Natural killer cell (primary cell): ENCODE measurements at regions not wholly inside any gene's neighbourhood (a gene's known extent, or its start where the extent isn't known, plus 50 kb on each side); places are given as distances from the start of the nearest gene placed in this dataset.

ENCODE experiments used
- ATAC-seq, 3 donors: fragments of 150-1000 bp in 2 of 3; fragments of 200-7000 bp in 1 of 3; cut with Tn5 transposase; 1 replicate in 1 of 3; 2 replicates in 2 of 3; pipeline ENCODE4 v1.10.0; 2021; ENCODE audit warnings: mild to moderate bottlenecking in 2 of 3, moderate library complexity in 2 of 3
- DNase-seq, 2 donors: peaks; one replicate each; pipeline versions ENCODE4 v3.0.0 to v3.0.0-alpha.2; 2013 to 2021; ENCODE audit warnings: mixed read lengths in 1 of 2
- H3K27ac ChIP-seq: one replicate; pipeline ENCODE4 v1.5.1; 2013; ENCODE audit warnings: mild to moderate bottlenecking, low read length
- H3K27me3 ChIP-seq: one replicate; pipeline ENCODE4 v1.6.1; 2013; ENCODE audit warnings: low read length; ENCODE audit not compliant: control insufficient read depth, insufficient read depth
- H3K36me3 ChIP-seq: one replicate; pipeline ENCODE4 v1.6.1; 2013; ENCODE audit warnings: low read length; ENCODE audit not compliant: control insufficient read depth, insufficient read depth
- H3K4me1 ChIP-seq: one replicate; pipeline ENCODE4 v1.6.1; 2013; ENCODE audit warnings: low read length; ENCODE audit not compliant: control insufficient read depth, insufficient read depth
- H3K4me3 ChIP-seq: one replicate; pipeline ENCODE4 v1.5.1; 2013; ENCODE audit warnings: low read length
- H3K9me3 ChIP-seq: one replicate; pipeline ENCODE4 v1.6.1; 2013; ENCODE audit warnings: low read length; ENCODE audit not compliant: control insufficient read depth, insufficient read depth
- H3K27ac Mint-ChIP-seq, 2 donors: one replicate each; pipeline ENCODE4 v1.8.0; 2022; ENCODE audit warnings: mild to moderate bottlenecking in 2 of 2, mixed read lengths in 2 of 2, moderate library complexity in 1 of 2
- H3K27me3 Mint-ChIP-seq, 2 donors: one replicate each; pipeline ENCODE4 v1.8.0; 2022; ENCODE audit warnings: low read depth in 2 of 2, mixed read lengths in 2 of 2
- H3K36me3 Mint-ChIP-seq: one replicate; pipeline ENCODE4 v1.8.0; 2022; ENCODE audit warnings: mixed read lengths
- H3K4me1 Mint-ChIP-seq, 2 donors: one replicate each; pipeline ENCODE4 v1.8.0; 2022; ENCODE audit warnings: mixed read lengths in 2 of 2
- H3K4me3 Mint-ChIP-seq: one replicate; pipeline ENCODE4 v1.8.0; 2022; ENCODE audit warnings: mild to moderate bottlenecking, moderate library complexity, mixed read lengths
- H3K9me3 Mint-ChIP-seq, 2 donors: one replicate each; pipeline ENCODE4 v1.8.0; 2022; ENCODE audit warnings: mixed read lengths in 2 of 2
- WGBS: methylation state at CpG from one replicate; pipeline ENCODE4 v1.1.7; 2013; ENCODE audit warnings: missing lambda C conversion rate; ENCODE audit not compliant: insufficient coverage; 5-methylcytosine and 5-hydroxymethylcytosine counted together
- intact Hi-C: fragments of 100-400 bp; cut with micrococcal nuclease; formaldehyde crosslinking; loops from one replicate; pipeline ENCODE4 v1.14.2; 2022
- TF ChIP-seq, protein P1 (sequence below): fragments of 200-600 bp; IDR thresholded peaks from one replicate; pipeline ENCODE4 v1.8.0; 2022; ENCODE audit warnings: antibody characterized with exemption

DNA sequence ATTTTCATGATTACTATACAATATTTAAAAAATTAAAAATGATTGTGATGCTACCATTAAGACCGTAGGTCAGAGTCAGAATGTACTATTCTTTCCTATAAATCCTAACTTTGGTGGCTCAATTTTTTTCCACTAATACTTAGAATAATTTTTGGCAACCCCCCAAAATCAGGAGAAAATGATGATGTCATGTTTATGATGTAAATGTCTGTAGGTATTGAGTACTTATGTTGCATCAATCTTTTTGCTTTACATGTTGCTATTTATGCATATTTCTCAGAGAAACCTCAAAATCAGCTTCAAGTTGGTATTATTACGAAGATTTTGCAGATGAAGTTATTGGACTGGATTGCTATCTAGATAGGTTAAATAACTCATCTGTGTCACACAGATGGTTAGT is 371.2 kb downstream of the ADGRL2 start:
- H3K4me1 ChIP-seq: no peaks in the 10 kb centered on the region
- H3K9me3 ChIP-seq: no peaks in the 10 kb centered on the region
- no peak for DNase-seq
- H3K36me3 ChIP-seq: no peaks in the 10 kb centered on the region
- 87% methylated on average over 1 of the region's 2 CpGs for WGBS
- TF ChIP-seq, protein P1, sequence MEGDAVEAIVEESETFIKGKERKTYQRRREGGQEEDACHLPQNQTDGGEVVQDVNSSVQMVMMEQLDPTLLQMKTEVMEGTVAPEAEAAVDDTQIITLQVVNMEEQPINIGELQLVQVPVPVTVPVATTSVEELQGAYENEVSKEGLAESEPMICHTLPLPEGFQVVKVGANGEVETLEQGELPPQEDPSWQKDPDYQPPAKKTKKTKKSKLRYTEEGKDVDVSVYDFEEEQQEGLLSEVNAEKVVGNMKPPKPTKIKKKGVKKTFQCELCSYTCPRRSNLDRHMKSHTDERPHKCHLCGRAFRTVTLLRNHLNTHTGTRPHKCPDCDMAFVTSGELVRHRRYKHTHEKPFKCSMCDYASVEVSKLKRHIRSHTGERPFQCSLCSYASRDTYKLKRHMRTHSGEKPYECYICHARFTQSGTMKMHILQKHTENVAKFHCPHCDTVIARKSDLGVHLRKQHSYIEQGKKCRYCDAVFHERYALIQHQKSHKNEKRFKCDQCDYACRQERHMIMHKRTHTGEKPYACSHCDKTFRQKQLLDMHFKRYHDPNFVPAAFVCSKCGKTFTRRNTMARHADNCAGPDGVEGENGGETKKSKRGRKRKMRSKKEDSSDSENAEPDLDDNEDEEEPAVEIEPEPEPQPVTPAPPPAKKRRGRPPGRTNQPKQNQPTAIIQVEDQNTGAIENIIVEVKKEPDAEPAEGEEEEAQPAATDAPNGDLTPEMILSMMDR: no peak
- H3K4me3 Mint-ChIP-seq: no peak overlapping the region
- H3K27ac ChIP-seq: no peak overlapping the region
- ATAC-seq: no peak
- no peaks in the 10 kb centered on the region for H3K36me3 Mint-ChIP-seq
- peaks cover 0 to 4% of the 10 kb centered on the region in 2 donors for H3K9me3 Mint-ChIP-seq
- no peak overlapping the region for H3K27ac Mint-ChIP-seq
- no peaks in the 10 kb centered on the region for H3K27me3 ChIP-seq
- no peaks in the 10 kb centered on the region for H3K27me3 Mint-ChIP-seq
- intact Hi-C loops: no loop called here
- H3K4me3 ChIP-seq: no peak overlapping the region
- no peaks in the 10 kb centered on the region for H3K4me1 Mint-ChIP-seq

GRCh38 chr1:82168482-82168881 is 367.7 kb downstream of the ADGRL2 start:
- ATAC-seq (no peak), DNase-seq (no peak)
- Histone ChIP-seq H3K9me3 (no peaks in the 10 kb centered on the region), H3K4me3 (no peak overlapping the region), H3K4me1 (no peaks in the 10 kb centered on the region), H3K36me3 (no peaks in the 10 kb centered on the region), H3K27me3 (no peaks in the 10 kb centered on the region), H3K27ac (no peak overlapping the region)
- TF ChIP-seq, protein P1: no peak
- Mint-ChIP-seq H3K4me1 (no peaks in the 10 kb centered on the region), H3K27me3 (no peaks in the 10 kb centered on the region), H3K27ac (no peak overlapping the region), H3K36me3 (no peaks in the 10 kb centered on the region), H3K4me3 (no peak overlapping the region), H3K9me3 (peaks cover 0 to 2% of the 10 kb centered on the region in 2 donors)
- intact Hi-C loops: no loop called here
- WGBS: 100% methylated on average over 1 of the region's 3 CpGs

- Histone ChIP-seq H3K9me3 (no peaks in the 10 kb centered on the region), H3K36me3 (no peaks in the 10 kb centered on the region), H3K27ac (no peak overlapping the region), H3K4me1 (no peaks in the 10 kb centered on the region), H3K27me3 (no peaks in the 10 kb centered on the region), H3K4me3 (no peak overlapping the region)
- no peak overlapping the region for H3K27ac Mint-ChIP-seq
- TF ChIP-seq, protein P1: no peak
- ATAC-seq: no peak
- intact Hi-C loops: no loop called here
- WGBS: 94% methylated on average over 2 of the region's 3 CpGs
- DNase-seq: no peak
- H3K36me3 Mint-ChIP-seq: no peaks in the 10 kb centered on the region
- H3K27me3 Mint-ChIP-seq: no peaks in the 10 kb centered on the region
- peaks cover 22 to 24% of the 10 kb centered on the region in 2 donors for H3K4me1 Mint-ChIP-seq
- H3K9me3 Mint-ChIP-seq: no peaks in the 10 kb centered on the region
- H3K4me3 Mint-ChIP-seq: no peak overlapping the region
Observed at GRCh38 chr1:82165304-82165703, 364.6 kb downstream of the ADGRL2 start.
